Neuronal stem cell (in vitro differentiated cells): ENCODE measurements at regions not wholly inside any gene's neighbourhood (a gene's known extent, or its start where the extent isn't known, plus 50 kb on each side); places are given as distances from the start of the nearest gene placed in this dataset.

Source experiments
- DNase-seq: peaks from one replicate; pipeline ENCODE4 v3.0.0-alpha.2; 2013; ENCODE audit warnings: low spot score
- H2AFZ ChIP-seq: one replicate; pipeline ENCODE4 v1.6.1; 2013; ENCODE audit warnings: mild to moderate bottlenecking, low read length, inconsistent platforms
- H2AK5ac ChIP-seq: 2 replicates; pipeline ENCODE4 v1.6.1; 2013; ENCODE audit warnings: low read depth, mild to moderate bottlenecking, inconsistent platforms, low read length, moderate library complexity, mixed read lengths
- H2BK120ac ChIP-seq: 2 replicates; pipeline ENCODE4 v1.6.1; 2013; ENCODE audit warnings: low read depth, mild to moderate bottlenecking, inconsistent platforms, low read length, moderate library complexity, mixed read lengths
- H2BK12ac ChIP-seq: one replicate; pipeline ENCODE4 v1.6.1; 2013; ENCODE audit warnings: low read length, inconsistent platforms
- H2BK15ac ChIP-seq: 2 replicates; pipeline ENCODE4 v1.6.1; 2013; ENCODE audit warnings: mild to moderate bottlenecking, low read length, inconsistent platforms, mixed read lengths
- H2BK5ac ChIP-seq: one replicate; pipeline ENCODE4 v1.6.1; 2013; ENCODE audit warnings: inconsistent platforms, mild to moderate bottlenecking, low read length, moderate library complexity
- H3K14ac ChIP-seq: one replicate; pipeline ENCODE4 v1.6.1; 2013; ENCODE audit warnings: low read length, inconsistent platforms
- H3K18ac ChIP-seq: 2 replicates; pipeline ENCODE4 v1.6.1; 2013; ENCODE audit warnings: low read length, inconsistent platforms
- H3K23ac ChIP-seq: 2 replicates; pipeline ENCODE4 v1.6.1; 2013; ENCODE audit warnings: low read depth, mild to moderate bottlenecking, mixed read lengths, low read length, inconsistent platforms; ENCODE audit not compliant: poor library complexity
- H3K27ac ChIP-seq: replicated peaks from 3 replicates; pipeline ENCODE4 v1.5.1; 2013; ENCODE audit warnings: low read length, inconsistent platforms
- H3K27me3 ChIP-seq, 3 experiments: 2 replicates each; pipeline ENCODE4 v1.6.1; 2013; ENCODE audit warnings: low read length in 3 of 3, mild to moderate bottlenecking in 2 of 3, inconsistent platforms in 1 of 3, low read depth in 1 of 3, mixed read lengths in 1 of 3, moderate library complexity in 1 of 3; ENCODE audit not compliant: control insufficient read depth in 3 of 3, insufficient read depth in 3 of 3
- H3K36me3 ChIP-seq, 2 donors: replicated peaks in 1 of 2; 2 replicates each; pipeline ENCODE4 v1.6.1; 2013; ENCODE audit warnings: low read length in 2 of 2; ENCODE audit not compliant: control insufficient read depth in 2 of 2, insufficient read depth in 2 of 2
- H3K4ac ChIP-seq: 2 replicates; pipeline ENCODE4 v1.6.1; 2013; ENCODE audit warnings: inconsistent platforms, mild to moderate bottlenecking, low read length, moderate library complexity
- H3K4me1 ChIP-seq, 2 donors: 1 replicate in 1 of 2; 2 replicates in 1 of 2; pipeline ENCODE4 v1.6.1; 2013; ENCODE audit warnings: low read length in 2 of 2, low read depth in 1 of 2; ENCODE audit not compliant: control insufficient read depth in 2 of 2, insufficient read depth in 1 of 2
- H3K4me2 ChIP-seq: one replicate; pipeline ENCODE4 v1.6.1; 2013; ENCODE audit warnings: mild to moderate bottlenecking, low read length, inconsistent platforms; ENCODE audit not compliant: insufficient read depth, poor library complexity, severe bottlenecking
- H3K4me3 ChIP-seq, 2 donors: 2 replicates each; pipeline ENCODE4 v1.5.1; 2013; ENCODE audit warnings: low read length in 2 of 2, mild to moderate bottlenecking in 2 of 2, inconsistent platforms in 1 of 2, moderate library complexity in 1 of 2
- H3K79me1 ChIP-seq: one replicate; pipeline ENCODE4 v1.6.1; 2013; ENCODE audit warnings: low read depth, mild to moderate bottlenecking, inconsistent platforms, low read length, moderate library complexity
- H3K9ac ChIP-seq: one replicate; pipeline ENCODE4 v1.6.1; 2013; ENCODE audit warnings: mild to moderate bottlenecking, low read depth, low read length, inconsistent platforms; ENCODE audit not compliant: poor library complexity
- H3K9me3 ChIP-seq, 2 donors: replicated peaks in 1 of 2; 2 replicates each; pipeline versions ENCODE3 to v1.6.1; 2013; ENCODE audit warnings: low read length in 2 of 2, mild to moderate bottlenecking in 2 of 2, inconsistent platforms in 1 of 2, low read depth in 1 of 2, mixed read lengths in 1 of 2, moderate library complexity in 1 of 2; ENCODE audit not compliant: control insufficient read depth in 2 of 2, insufficient read depth in 1 of 2
- H4K8ac ChIP-seq: one replicate; pipeline ENCODE4 v1.6.1; 2013; ENCODE audit warnings: low read depth, mild to moderate bottlenecking, inconsistent platforms, low read length, moderate library complexity
- H4K91ac ChIP-seq: one replicate; pipeline ENCODE4 v1.6.1; 2013; ENCODE audit warnings: low read length, low read depth, mild to moderate bottlenecking, inconsistent platforms; ENCODE audit not compliant: poor library complexity
- WGBS, 2 donors: extraction: QIAGEN DNeasy Blood & Tissue Kit; methylation state at CpG; one replicate each; pipeline ENCODE4 v1.1.7; 2013; ENCODE audit warnings: missing lambda C conversion rate in 2 of 2, mixed read lengths in 1 of 2; ENCODE audit not compliant: insufficient read length in 2 of 2, insufficient replicate concordance in 1 of 2; ENCODE audit errors: extremely low coverage in 2 of 2; 5-methylcytosine and 5-hydroxymethylcytosine counted together

GRCh38 chr1:2866422-2867086 is 65.1 kb upstream of the TTC34 start:
- Histone ChIP-seq H3K4me3 (no peak overlapping the region), H3K9ac (peak overlapping the region; percentile 9), H3K9me3 (peaks cover 8 to 11% of the 10 kb centered on the region in 2 donors), H4K91ac (no peak overlapping the region), H3K23ac (no peak overlapping the region), H3K79me1 (no peaks in the 10 kb centered on the region), H3K4ac (no peak overlapping the region), H3K4me1 (no peaks in the 10 kb centered on the region), H3K4me2 (no peak overlapping the region), H3K14ac (peak overlapping the region; percentile 94), H3K18ac (no peak overlapping the region), H2BK15ac (peak overlapping the region; percentile 38), H3K27ac (no peak overlapping the region), H2BK5ac (peak overlapping the region; percentile 35), H4K8ac (no peak overlapping the region), H3K27me3 (peaks cover 0 to 34% (median 0%) of the 10 kb centered on the region in 3 experiments), H2AK5ac (peak overlapping the region; percentile 43), H2BK120ac (peak overlapping the region; percentile 41), H2AFZ (no peak overlapping the region), H3K36me3 (no peaks in the 10 kb centered on the region), H2BK12ac (no peak overlapping the region)
- WGBS, 2 donors, result no CpG with 5 or more reads among the region's 26 CpGs
- DNase-seq, result no peak

GRCh38 chr1:2867087-2867425 is 65.6 kb upstream of the TTC34 start:
- H2AK5ac ChIP-seq, result peak overlapping the region; percentile 36
- peak overlapping the region; percentile 38 for H2BK15ac ChIP-seq
- H3K18ac ChIP-seq, result no peak overlapping the region
- H4K8ac ChIP-seq, result no peak overlapping the region
- H2BK120ac ChIP-seq, result peak overlapping the region; percentile 41
- H3K14ac ChIP-seq, result peak overlapping the region; percentile 94
- H3K27me3 ChIP-seq, result peaks cover 0 to 29% (median 0%) of the 10 kb centered on the region in 3 experiments
- H3K27ac ChIP-seq, result no peak overlapping the region
- DNase-seq, result no peak
- H3K79me1 ChIP-seq, result no peaks in the 10 kb centered on the region
- H3K9ac ChIP-seq, result no peak overlapping the region
- H2BK12ac ChIP-seq, result no peak overlapping the region
- H3K23ac ChIP-seq, result no peak overlapping the region
- H2BK5ac ChIP-seq, result peak overlapping the region; percentile 35
- H3K36me3 ChIP-seq, result no peaks in the 10 kb centered on the region
- no CpG with 5 or more reads among the region's 11 CpGs for WGBS, 2 donors
- H3K4ac ChIP-seq, result no peak overlapping the region
- no peak overlapping the region for H3K4me2 ChIP-seq
- H3K4me3 ChIP-seq, result no peak overlapping the region
- H3K4me1 ChIP-seq, result no peaks in the 10 kb centered on the region
- H2AFZ ChIP-seq, result no peak overlapping the region
- H3K9me3 ChIP-seq, result peaks cover 9 to 14% of the 10 kb centered on the region in 2 donors
- H4K91ac ChIP-seq, result no peak overlapping the region

GRCh38 chr1:2867861-2868260 is 66.4 kb upstream of the TTC34 start:
- no CpG with 5 or more reads among the region's 10 CpGs for WGBS, 2 donors
- Histone ChIP-seq H4K91ac (no peak overlapping the region), H3K23ac (no peak overlapping the region)

GRCh38 chr1:2868571-2869195 is 67.2 kb upstream of the TTC34 start:
- H2AFZ ChIP-seq, result no peak overlapping the region
- H3K9ac ChIP-seq, result no peak overlapping the region
- H3K23ac ChIP-seq, result peak overlapping the region; percentile 43
- no peak overlapping the region for H3K18ac ChIP-seq
- no peak overlapping the region for H3K4me3 ChIP-seq
- no peak overlapping the region for H3K4me2 ChIP-seq
- H2BK120ac ChIP-seq, result no peak overlapping the region
- no peaks in the 10 kb centered on the region for H3K36me3 ChIP-seq
- no peaks in the 10 kb centered on the region for H3K79me1 ChIP-seq
- no peak overlapping the region for H3K27ac ChIP-seq
- no peak for DNase-seq
- no peak overlapping the region for H2BK5ac ChIP-seq
- WGBS, 2 donors, result no CpG with 5 or more reads among the region's 23 CpGs
- H2AK5ac ChIP-seq, result peak overlapping the region; percentile 94
- H4K91ac ChIP-seq, result no peak overlapping the region
- H3K4ac ChIP-seq, result no peak overlapping the region
- H4K8ac ChIP-seq, result no peak overlapping the region
- no peak overlapping the region for H3K14ac ChIP-seq
- peaks cover 9 to 16% of the 10 kb centered on the region in 2 donors for H3K9me3 ChIP-seq
- H2BK15ac ChIP-seq, result no peak overlapping the region
- peaks cover 0 to 26% (median 0%) of the 10 kb centered on the region in 3 experiments for H3K27me3 ChIP-seq
- H3K4me1 ChIP-seq, result no peaks in the 10 kb centered on the region
- H2BK12ac ChIP-seq, result no peak overlapping the region

More at GRCh38 chr1:2867861-2868260, 66.4 kb upstream of the TTC34 start:
- H2AFZ ChIP-seq, result no peak overlapping the region
- H3K14ac ChIP-seq, result peak overlapping the region; percentile 56
- no peak overlapping the region for H3K27ac ChIP-seq
- DNase-seq, result no peak
- H2BK15ac ChIP-seq, result peak overlapping the region; percentile 2
- H3K4me2 ChIP-seq, result no peak overlapping the region
- H3K27me3 ChIP-seq, result peaks cover 0 to 29% (median 0%) of the 10 kb centered on the region in 3 experiments
- no peaks in the 10 kb centered on the region for H3K79me1 ChIP-seq
- no peaks in the 10 kb centered on the region for H3K36me3 ChIP-seq
- no peaks in the 10 kb centered on the region for H3K4me1 ChIP-seq
- H2BK12ac ChIP-seq, result no peak overlapping the region
- H4K8ac ChIP-seq, result no peak overlapping the region
- H3K9ac ChIP-seq, result no peak overlapping the region
- peak overlapping the region; percentile 36 for H2AK5ac ChIP-seq
- peaks cover 9 to 16% of the 10 kb centered on the region in 2 donors for H3K9me3 ChIP-seq
- H3K4ac ChIP-seq, result no peak overlapping the region
- no peak overlapping the region for H3K4me3 ChIP-seq
- peak overlapping the region; percentile 80 for H3K18ac ChIP-seq
- no peak overlapping the region for H2BK120ac ChIP-seq
- H2BK5ac ChIP-seq, result no peak overlapping the region
